K562 (cell line): ENCODE measurements at regions not wholly inside any gene's neighbourhood (a gene's known extent, or its start where the extent isn't known, plus 50 kb on each side); places are given as distances from the start of the nearest gene placed in this dataset.

ENCODE experiments used
- CBFA2T3 ChIP-seq: fragments of 450-650 bp; IDR thresholded peaks from 2 replicates; pipeline ENCODE4 v1.6.1; 2017
- CCNT2 ChIP-seq: IDR thresholded peaks from 2 replicates; pipeline ENCODE4 v1.6.1; 2011; ENCODE audit warnings: borderline replicate concordance, low read depth, mild to moderate bottlenecking, moderate library complexity, mixed read lengths, low read length; ENCODE audit not compliant: insufficient read length; ENCODE audit errors: extremely low read depth
- LCOR ChIP-seq: sonication (generic); formaldehyde crosslinking; IDR thresholded peaks from 2 replicates; pipeline ENCODE4 v1.8.0; 2022; ENCODE audit warnings: mild to moderate bottlenecking, missing genetic modification reagents
- NFIX ChIP-seq: fragments of 250-450 bp; sonication (Bioruptor Pico); IDR thresholded peaks from 2 replicates; pipeline ENCODE4 v1.4.0; 2020; ENCODE audit warnings: low read depth, mild to moderate bottlenecking, moderate library complexity
- PHB ChIP-seq: fragments of 250-450 bp; sonication (Bioruptor Pico); IDR thresholded peaks from 2 replicates; pipeline ENCODE4 v1.5.0; 2021
- PHTF2 ChIP-seq: fragments of 250-450 bp; sonication (Bioruptor Pico); IDR thresholded peaks from 2 replicates; pipeline ENCODE4 v1.5.0; 2021; ENCODE audit warnings: mild to moderate bottlenecking
- PYGO2 ChIP-seq: fragments of 450-650 bp; IDR thresholded peaks from 2 replicates; pipeline ENCODE4 v1.6.1; 2016; ENCODE audit warnings: mild to moderate bottlenecking, missing genetic modification characterization, moderate library complexity, missing compliant biosample characterization
- TAF1 ChIP-seq: IDR thresholded peaks from 2 replicates; pipeline ENCODE4 v1.6.1; 2011; ENCODE audit warnings: mild to moderate bottlenecking, low read length, moderate library complexity; ENCODE audit not compliant: insufficient read depth, control insufficient read depth, severe bottlenecking; ENCODE audit errors: extremely low read depth
- ZNF586 ChIP-seq: fragments of 450-650 bp; formaldehyde crosslinking; conservative IDR thresholded peaks from 2 replicates; pipeline ENCODE4 v1.4.0; 2020; ENCODE audit warnings: mild to moderate bottlenecking, moderate library complexity
- TF ChIP-seq, protein P1 (sequence below), 2 experiments: IDR thresholded peaks; 2 replicates each; pipeline ENCODE4 v1.6.1; 2011; ENCODE audit warnings: borderline replicate concordance in 1 of 2, control low read depth in 1 of 2, low read depth in 1 of 2, low read length in 1 of 2, mild to moderate bottlenecking in 1 of 2, mixed read lengths in 1 of 2, moderate library complexity in 1 of 2; ENCODE audit not compliant: insufficient read depth in 1 of 2, insufficient read length in 1 of 2, poor library complexity in 1 of 2, severe bottlenecking in 1 of 2; ENCODE audit errors: extremely low read depth in 1 of 2
- TF ChIP-seq, protein P2 (sequence below), 2 experiments: fragments of 150-350 bp in 1 of 2; IDR thresholded peaks; 2 replicates each; pipeline ENCODE4 v1.6.1; 2012 to 2016; ENCODE audit warnings: low read depth in 2 of 2, low read length in 2 of 2, mild to moderate bottlenecking in 1 of 2, moderate library complexity in 1 of 2

DNA sequence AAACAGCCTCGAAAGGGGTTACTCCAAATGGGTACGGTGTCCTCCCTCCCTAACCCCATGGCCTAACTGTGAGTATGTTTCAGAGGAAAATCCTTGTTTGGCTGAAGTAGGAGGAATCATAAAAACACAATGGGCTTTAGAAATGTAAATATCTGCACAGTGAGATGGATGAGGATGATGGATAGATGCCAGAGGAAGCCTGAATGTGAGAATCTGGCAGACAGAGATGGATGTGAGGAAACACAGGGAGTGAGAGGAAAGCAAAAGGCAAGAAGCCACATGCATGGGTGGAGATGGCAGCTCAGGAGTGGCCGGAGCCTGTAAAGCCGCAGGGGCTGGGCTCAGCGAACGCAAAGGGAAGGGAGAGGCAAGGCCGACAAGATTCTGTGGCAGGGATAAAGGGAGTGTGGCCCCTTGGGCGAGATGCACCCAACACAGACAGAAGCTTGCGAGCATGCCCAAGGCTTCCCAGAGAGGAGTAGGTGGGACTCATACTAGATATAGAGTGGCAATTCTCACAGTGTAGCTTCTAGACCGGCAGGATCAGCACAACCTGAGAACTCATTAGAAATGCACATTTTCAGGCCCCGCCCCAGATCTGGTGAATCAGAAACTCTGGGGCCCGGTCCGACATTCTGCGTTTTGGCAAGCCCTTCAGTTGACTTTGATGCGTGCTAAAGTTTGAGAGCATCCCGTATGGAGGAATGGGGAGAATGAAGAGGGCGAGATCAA, 237.3 kb upstream of the CADM1 start (continued):
- TF ChIP-seq ZNF586 (CRISPR knock-in tag) (no peak), PYGO2 (tag) (no peak), PHB (CRISPR knock-in tag) (no peak), LCOR (CRISPR knock-in tag) (no peak), CBFA2T3 (no peak), TAF1 (no peak), PHTF2 (CRISPR knock-in tag) (no peak), CCNT2 (no peak), NFIX (no peak)
- TF ChIP-seq, protein P1, sequence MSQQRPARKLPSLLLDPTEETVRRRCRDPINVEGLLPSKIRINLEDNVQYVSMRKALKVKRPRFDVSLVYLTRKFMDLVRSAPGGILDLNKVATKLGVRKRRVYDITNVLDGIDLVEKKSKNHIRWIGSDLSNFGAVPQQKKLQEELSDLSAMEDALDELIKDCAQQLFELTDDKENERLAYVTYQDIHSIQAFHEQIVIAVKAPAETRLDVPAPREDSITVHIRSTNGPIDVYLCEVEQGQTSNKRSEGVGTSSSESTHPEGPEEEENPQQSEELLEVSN (IDR thresholded peaks at IDR 0.05; ENCODE audit: borderline replicate concordance in 1 of 2, extremely low read depth in 1 of 2, insufficient read depth in 1 of 2, insufficient read length in 1 of 2, low read depth in 1 of 2, low read length in 1 of 2, poor library complexity in 1 of 2, severe bottlenecking in 1 of 2) = no peak
- TF ChIP-seq, protein P2, sequence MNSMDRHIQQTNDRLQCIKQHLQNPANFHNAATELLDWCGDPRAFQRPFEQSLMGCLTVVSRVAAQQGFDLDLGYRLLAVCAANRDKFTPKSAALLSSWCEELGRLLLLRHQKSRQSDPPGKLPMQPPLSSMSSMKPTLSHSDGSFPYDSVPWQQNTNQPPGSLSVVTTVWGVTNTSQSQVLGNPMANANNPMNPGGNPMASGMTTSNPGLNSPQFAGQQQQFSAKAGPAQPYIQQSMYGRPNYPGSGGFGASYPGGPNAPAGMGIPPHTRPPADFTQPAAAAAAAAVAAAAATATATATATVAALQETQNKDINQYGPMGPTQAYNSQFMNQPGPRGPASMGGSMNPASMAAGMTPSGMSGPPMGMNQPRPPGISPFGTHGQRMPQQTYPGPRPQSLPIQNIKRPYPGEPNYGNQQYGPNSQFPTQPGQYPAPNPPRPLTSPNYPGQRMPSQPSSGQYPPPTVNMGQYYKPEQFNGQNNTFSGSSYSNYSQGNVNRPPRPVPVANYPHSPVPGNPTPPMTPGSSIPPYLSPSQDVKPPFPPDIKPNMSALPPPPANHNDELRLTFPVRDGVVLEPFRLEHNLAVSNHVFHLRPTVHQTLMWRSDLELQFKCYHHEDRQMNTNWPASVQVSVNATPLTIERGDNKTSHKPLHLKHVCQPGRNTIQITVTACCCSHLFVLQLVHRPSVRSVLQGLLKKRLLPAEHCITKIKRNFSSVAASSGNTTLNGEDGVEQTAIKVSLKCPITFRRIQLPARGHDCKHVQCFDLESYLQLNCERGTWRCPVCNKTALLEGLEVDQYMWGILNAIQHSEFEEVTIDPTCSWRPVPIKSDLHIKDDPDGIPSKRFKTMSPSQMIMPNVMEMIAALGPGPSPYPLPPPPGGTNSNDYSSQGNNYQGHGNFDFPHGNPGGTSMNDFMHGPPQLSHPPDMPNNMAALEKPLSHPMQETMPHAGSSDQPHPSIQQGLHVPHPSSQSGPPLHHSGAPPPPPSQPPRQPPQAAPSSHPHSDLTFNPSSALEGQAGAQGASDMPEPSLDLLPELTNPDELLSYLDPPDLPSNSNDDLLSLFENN (IDR thresholded peaks at IDR 0.05; ENCODE audit: low read depth in 2 of 2, low read length in 2 of 2) = no peak
